Iris pigment epithelial cell (primary cell): ENCODE measurements at regions not wholly inside any gene's neighbourhood (a gene's known extent, or its start where the extent isn't known, plus 50 kb on each side); places are given as distances from the start of the nearest gene placed in this dataset.
"Not testable (repeated sequence)": the region's sequence is repeated elsewhere in the genome, so short reads cannot be mapped to it uniquely, and the experiment has no call there.

ENCODE experiments used
- DNase-seq: peaks from one replicate; pipeline ENCODE4 v3.0.0-alpha.2; 2011; ENCODE audit warnings: low read depth

GRCh38 chr5:25393256-25393655 is 748.5 kb upstream of the CDH10 start:
- no peak for DNase-seq

GRCh38 chr5:25387953-25388352 is 743.2 kb upstream of the CDH10 start:
- no peak for DNase-seq

GRCh38 chr5:25362799-25363198 is 718.0 kb upstream of the CDH10 start:
- no peak for DNase-seq

- DNase-seq: no peak
Observed at GRCh38 chr5:25358919-25359318, 714.1 kb upstream of the CDH10 start.

- no peak for DNase-seq
Observed at GRCh38 chr5:25357605-25358004, 712.8 kb upstream of the CDH10 start.

GRCh38 chr5:25349746-25350145 is 705.0 kb upstream of the CDH10 start:
- DNase-seq: no peak

- DNase-seq: no peak
Observed at GRCh38 chr5:25345240-25345771, 700.5 kb upstream of the CDH10 start.

GRCh38 chr5:25339541-25339940 is 694.8 kb upstream of the CDH10 start:
- no peak for DNase-seq

- no peak for DNase-seq
Observed at GRCh38 chr5:25334350-25334749, 689.6 kb upstream of the CDH10 start.

- no peak for DNase-seq
Observed at GRCh38 chr5:25330721-25331120, 685.9 kb upstream of the CDH10 start.

- no peak for DNase-seq
Observed at GRCh38 chr5:25327172-25327571, 682.4 kb upstream of the CDH10 start.

GRCh38 chr5:25301836-25302235 is 657.1 kb upstream of the CDH10 start:
- no peak for DNase-seq

- DNase-seq: no peak
Observed at GRCh38 chr5:25295067-25295466, 650.3 kb upstream of the CDH10 start.

- DNase-seq: not testable (repeated sequence)
Observed at GRCh38 chr5:25289766-25290165, 645.0 kb upstream of the CDH10 start.

- DNase-seq: no peak
Observed at GRCh38 chr5:25286319-25286718, 641.5 kb upstream of the CDH10 start.

GRCh38 chr5:25285136-25285535 is 640.4 kb upstream of the CDH10 start:
- DNase-seq: no peak

GRCh38 chr5:25263507-25263906 is 618.7 kb upstream of the CDH10 start:
- not testable (repeated sequence) for DNase-seq

- no peak for DNase-seq
Observed at GRCh38 chr5:25262221-25262620, 617.4 kb upstream of the CDH10 start.

- no peak for DNase-seq
Observed at GRCh38 chr5:25255128-25255527, 610.4 kb upstream of the CDH10 start.

- DNase-seq: no peak
Observed at GRCh38 chr5:25241981-25242380, 597.2 kb upstream of the CDH10 start.

GRCh38 chr5:25238720-25239119 is 593.9 kb upstream of the CDH10 start:
- not testable (repeated sequence) for DNase-seq

GRCh38 chr5:25224316-25224982 is 579.7 kb upstream of the CDH10 start:
- no peak for DNase-seq

GRCh38 chr5:25199902-25200301 is 555.1 kb upstream of the CDH10 start:
- DNase-seq: not testable (repeated sequence)

- no peak for DNase-seq
Observed at GRCh38 chr5:25190521-25191000, 545.8 kb upstream of the CDH10 start.
